Dermis microvascular lymphatic vessel endothelial cell (primary cell): ENCODE measurements at regions not wholly inside any gene's neighbourhood (a gene's known extent, or its start where the extent isn't known, plus 50 kb on each side); places are given as distances from the start of the nearest gene placed in this dataset.
"Not testable (repeated sequence)": the region's sequence is repeated elsewhere in the genome, so short reads cannot be mapped to it uniquely, and the experiment has no call there.

Experiments
- DNase-seq, 2 donors: peaks; one replicate each; pipeline versions ENCODE4 v3.0.0 to v3.0.0-alpha.2; 2010; ENCODE audit warnings: low read depth in 2 of 2

DNA sequence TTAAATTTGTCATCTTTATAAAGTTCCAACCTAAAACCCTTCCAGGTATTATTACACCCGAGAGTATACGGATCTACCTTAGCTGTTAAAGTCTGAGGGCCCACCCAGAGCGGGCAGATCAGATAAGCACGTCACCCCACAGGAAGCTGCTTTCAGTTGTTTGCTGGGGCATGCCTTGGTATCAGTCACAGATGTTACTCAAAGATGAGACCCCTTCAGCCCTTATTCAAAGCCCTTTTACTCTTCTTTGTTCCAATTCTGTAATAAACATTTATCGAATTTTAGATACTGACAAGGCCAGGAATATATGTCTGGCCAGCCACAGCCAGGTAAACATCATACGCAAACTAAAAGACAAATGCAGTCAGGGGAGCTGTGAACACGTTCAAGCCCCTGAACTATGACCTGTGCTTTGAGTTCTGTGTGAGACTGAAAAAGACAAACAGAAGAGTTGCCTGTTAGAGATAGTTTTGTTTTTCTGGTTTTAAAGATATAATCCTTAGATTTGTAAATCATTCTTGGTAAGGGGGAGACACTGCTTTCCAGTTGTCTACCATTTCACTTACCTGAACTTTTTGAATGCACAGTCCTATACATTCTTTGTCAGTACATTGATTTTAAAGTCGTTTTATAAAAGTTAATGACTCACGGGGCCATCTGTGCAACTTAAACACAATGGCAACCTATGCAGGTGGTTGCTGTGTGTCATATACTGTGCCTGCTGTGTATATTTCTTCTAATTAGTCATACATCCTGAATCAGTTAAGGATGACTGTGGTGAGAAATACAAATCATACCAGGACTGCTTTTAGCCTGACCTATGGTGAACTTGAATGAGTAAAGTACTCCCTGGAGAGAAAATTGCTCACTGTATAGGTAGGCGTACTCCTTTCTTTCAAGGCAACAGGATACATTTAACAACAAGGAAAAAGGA lies 100.5 kb upstream of the ITPRID2 start:
- peak; percentile 34 to 99 for DNase-seq

DNA sequence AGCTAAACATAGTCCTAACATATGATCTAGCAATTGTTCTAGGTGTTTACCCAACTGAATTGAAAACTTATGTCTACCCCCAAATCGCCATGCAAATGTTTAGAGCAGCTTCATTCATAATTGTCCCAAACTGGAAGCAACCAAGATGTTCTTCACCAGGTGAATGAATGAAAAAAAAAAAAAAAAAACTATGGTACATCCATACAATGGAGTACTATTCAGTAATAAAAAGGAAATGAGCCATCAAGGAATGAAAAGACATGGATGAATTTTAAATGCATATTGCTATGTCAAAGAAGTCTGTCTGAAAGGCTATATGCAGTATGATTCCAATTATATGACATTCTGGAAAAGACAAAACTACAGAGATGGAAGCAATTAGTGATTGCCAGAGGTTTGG lies 98.6 kb upstream of the ITPRID2 start:
- no peak for DNase-seq

DNA sequence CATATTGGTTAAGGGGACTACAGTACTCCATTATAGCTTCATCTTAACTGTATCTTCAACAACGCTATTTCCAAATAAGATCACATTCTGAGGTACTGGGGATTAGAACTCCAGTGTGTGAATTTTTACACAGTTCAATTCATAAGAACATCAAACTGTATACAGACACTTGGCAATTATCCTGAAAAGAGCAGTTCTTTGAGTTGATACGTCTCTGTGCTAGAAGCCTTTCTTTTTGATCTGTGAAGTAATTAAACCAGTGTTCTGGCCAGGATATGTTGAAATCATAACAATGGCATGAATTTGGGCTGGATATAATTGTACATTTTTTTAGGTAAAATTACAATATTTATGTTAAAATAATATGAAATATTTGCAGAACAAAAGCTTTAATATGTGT lies 93.5 kb upstream of the ITPRID2 start:
- DNase-seq = no peak

DNA sequence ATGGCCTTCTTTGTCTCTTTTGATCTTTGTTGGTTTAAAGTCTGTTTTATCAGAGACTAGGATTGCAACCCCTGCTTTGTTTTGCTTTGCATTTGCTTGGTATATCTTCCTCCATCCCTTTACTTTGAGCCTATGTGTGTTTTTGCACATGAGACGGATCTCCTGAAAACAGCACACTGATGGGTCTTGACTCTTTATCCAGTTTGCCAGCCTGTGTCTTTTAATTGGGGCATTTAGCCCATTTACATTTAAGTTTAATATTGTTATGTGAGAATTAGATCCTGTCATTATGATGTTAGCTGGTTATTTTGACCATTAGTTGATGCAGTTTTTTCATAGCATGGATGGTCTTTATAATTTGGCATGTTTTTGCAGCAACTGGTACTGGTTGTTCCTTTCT lies 89.2 kb upstream of the ITPRID2 start:
- not testable (repeated sequence) for DNase-seq

DNA sequence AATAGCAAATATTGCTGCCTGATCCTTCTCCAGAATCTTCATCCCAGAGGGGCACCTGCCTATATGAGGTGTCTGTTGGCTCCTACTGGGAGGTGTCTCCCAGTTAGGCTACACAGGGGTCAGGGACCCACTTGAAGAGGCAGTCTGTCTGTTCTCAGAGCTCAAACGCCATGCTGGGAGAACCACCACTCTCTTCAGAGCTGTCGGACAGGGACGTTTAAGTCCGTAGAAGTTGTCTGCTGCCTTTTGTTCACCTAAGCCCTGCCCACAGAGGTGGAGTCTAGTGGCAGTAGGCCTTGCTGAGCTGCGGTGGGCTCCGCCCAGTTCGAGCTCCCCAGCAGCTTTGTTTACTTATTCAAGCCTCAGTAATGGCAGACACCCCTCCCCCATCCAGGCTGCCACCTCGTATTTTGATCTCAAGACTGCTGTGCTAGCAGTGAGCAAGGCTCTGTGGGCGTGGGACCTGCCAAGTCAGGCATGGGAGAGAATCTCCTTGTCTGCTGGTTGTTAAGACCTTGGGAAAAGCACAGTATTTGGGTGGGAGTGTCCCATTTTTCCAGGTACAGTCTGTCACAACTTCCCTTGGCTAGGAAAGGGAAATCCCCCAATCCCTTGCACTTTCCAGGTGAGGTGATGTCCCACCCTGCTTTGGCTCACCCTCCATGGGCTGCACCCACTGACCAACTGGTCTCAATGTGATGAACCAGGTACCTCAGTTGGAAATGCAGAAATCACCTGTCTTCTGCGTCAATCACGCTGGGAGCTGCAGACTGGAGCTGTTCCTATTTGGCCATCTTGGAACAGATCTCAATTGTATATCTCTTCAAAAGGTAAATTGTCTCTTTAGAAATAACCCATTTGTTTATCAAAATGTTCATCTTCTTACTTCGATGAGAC lies 87.4 kb upstream of the ITPRID2 start:
- not testable (repeated sequence) for DNase-seq

DNA sequence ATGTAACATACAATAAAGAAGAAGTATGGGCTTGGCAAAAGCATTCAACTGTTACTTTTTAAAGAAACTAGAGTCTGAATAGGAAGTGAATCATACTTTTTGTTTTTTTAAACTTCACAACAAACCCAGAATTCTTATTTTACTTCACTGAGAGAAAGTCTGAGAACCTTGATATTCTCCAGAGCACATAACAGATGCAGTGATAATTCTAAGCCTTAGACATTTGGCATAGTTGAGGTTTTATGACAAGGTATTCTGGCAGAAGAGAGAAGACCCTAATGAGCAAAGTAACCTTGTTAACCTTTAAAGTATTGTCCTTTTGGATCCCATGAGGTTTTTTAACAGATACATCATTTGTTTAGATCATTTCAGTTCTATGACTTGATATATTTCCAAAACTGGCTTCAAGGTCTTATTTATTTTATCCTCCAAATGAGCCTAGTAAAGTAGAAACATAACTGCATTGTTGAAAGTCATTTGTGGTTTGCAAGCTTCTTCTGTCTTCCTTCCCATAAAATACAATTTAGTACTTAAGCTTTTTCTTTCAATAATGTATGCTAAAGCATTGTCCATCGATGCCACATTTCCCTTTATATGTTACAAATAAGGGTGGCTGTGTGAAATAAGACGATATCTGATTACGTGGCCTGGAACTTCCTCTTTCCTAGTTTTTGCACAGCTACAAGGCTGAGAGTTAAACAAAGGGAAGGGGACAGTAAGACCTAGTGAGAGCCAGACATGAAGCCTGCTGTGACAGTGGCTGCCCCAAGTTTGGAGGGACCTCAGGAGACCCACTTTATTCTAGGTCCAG lies 86.1 kb upstream of the ITPRID2 start:
- peak in 1 of 2 donors; percentile 81 for DNase-seq

DNA sequence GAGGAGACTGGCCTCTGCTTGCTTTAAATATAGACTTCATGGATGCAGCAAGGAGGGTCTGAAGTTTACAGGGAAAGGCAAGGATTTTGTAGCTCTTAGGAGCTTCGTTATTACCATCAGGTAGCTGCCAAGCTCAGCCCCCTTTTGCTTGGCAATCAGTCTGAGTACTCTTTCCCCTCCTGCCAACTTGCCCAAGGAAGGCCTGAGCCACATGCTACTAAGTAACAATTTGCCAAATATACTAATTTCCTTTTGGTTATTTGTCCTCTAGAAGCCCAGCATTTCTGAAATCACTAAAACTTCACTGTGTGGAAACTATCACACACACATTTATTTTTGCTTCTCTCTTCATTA lies 85.5 kb upstream of the ITPRID2 start:
- DNase-seq = peak in 1 of 2 donors; percentile 30

DNA sequence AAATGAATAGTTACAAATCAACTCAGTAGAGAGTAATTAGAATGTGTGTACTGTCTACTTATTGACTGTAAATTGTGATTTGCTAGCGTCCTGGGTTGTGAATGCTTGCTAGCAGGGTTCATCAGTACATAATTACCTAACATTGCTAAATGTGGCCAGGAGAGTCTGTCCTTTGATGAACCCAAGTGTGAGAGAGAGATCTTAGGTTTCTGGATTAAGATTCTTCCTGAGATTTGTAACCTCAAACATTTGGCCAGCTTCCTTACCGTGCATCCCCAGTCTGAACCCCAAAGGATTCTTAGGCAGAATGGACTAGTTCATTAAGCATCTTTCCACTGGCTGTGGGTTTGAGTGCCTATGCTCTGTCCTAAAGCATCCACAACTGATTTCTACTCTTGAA lies 84.0 kb upstream of the ITPRID2 start:
- DNase-seq = no peak

DNA sequence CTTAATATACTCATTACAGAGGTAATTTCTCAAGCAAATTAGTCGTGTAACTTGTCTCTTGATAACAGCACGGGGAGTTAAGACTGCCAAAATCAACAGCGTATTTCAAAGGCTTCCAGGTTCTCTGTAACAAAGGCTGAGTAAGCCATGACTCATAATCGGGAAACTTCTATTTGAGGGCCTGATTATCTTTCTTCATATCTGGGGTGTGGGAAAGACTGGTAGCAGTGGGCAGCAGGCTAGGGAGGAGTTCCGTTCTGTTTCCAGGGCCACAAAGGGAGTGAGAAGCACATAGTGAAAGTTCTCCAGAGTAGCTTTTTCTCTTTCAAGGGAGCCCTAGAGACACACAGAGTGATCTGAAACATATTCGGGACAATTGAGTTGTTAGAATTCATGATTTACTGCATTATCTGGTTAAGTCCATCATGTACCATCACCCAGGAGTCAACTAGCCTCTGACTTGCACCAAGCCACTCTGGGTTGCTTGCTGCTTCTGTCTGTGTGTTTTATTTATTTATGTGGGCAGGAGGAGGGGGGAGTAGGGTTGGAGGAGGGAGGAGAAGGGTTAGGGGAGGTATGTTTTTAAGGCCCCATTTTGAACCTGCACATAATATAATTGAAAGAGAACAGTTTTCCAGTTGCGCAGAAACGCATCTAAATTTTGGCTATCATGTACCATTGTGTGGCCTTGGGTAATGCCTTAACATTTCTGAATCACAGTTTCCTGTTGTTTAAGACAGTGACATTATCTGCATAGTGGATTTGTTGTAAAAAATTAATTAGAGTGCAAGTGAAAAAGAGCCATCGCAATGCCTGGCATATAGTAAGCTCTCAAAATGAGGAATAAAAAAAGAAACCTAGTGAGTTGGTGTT lies 80.5 kb upstream of the ITPRID2 start:
- DNase-seq = peak; percentile 44 to 99

DNA sequence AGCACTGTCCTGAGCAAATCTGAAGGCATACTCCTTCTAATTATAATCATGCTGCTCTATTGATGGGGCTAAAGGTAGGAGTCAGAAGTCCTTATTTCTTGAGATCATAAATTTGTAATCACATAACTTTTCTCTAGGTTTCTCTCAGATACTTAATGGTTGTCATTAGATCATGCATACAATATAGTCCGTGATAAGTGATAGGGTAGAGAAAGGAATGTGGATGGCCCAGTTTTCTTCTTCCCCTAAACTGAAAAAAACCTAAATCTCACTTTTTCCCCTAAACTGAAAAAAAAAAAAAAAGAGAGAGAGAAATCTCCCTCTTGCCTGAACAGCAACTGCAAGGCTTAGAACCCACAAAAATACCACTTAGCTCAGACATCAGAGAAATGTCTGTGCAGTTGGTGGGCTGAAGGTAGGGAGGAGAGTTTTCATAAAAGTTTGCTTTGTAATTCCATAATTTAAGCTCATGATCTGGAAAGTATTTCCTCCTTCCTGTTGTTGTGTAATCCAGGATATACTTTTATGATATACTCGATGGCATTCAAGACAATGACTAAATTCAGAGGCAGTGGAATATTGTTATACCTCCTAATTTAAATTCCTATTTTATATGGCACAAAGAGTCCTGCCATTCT lies 79.3 kb upstream of the ITPRID2 start:
- DNase-seq = peak; percentile 30 to 69

DNA sequence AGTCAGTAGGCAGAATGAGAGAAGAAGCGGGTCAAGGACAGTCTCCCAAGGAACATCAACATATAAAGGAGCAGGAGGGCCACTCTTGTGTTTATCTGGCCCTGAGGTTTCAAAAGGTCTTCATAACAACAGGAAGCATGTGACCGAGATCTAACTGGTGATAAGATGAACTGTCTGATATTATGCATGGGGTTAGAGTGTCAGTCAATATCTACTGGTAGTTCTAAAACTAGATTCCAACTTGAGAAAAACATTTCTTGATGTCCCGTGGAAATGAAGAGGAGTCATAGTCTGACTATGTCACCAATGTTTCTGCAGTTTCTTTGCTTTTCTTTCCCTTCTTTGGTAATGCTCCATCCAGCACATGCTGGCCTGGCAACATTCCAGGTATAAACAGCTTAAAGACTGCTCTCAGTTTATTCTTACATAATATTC lies 77.5 kb upstream of the ITPRID2 start:
- peak in 1 of 2 donors; percentile 78 for DNase-seq

DNA sequence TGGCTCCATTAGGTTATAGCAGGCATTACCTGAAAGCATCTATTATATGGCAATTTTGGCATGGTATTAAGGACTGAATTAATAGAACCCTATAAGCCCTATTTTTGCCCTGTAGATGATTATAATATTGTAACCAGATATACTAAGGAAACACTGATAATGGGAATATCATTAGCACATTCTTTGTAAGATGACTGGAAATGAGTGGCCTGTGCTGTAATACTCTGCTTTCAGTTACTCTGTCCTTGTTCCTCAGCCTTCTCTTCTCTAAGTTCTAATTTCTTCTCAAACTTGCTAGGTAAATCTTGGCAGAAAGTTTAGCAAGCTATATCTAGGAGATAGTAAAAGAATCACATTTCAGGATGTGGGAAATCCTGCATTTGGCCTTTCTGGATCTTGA lies 74.0 kb upstream of the ITPRID2 start:
- no peak for DNase-seq

DNA sequence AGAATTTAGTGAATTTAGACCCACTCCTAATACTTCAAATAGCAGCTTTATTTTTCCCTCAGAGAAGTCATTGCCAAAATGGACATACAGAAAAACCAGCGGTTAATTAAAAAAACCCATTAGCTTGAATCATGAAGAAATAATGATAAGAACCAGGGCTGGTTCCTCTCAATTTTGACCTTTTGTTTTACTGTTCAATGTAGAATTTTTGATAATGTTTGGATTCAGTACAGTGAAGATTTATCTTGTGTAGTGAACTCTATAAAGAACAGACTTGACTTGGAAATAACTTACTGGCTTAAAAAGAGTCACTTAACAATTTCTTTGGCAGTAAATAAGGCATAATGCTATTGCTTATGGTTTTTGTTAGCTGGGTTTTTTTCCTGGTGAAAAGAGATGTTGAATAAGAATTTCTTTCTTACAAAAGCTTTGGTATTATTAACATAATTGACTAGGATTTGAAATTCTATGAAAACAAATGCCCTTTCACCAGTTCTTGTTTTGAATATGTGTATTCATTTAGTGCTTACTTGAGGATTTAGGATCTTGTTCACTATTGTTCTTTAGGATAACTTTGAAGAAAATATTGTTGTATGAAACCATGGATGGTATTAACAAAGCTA lies 73.4 kb upstream of the ITPRID2 start:
- no peak for DNase-seq

DNA sequence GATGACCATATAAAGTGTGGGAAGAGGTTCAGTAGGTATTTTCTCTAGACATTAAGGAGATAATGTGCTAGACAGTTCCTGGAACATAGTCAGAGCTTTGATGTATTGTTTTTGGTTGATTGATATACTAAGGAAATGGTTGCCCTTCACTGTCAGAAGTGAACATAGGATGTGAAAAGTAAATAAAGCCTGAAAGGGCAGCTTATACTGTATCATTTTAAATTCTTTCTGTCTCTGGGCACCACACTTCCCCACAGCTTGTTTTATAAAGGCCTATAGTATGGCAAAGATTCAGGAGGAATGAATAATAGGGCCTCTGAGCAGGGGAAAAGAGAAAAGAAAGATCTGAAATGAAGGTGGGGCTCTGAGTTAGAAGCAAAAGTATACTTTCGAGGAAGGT lies 72.7 kb upstream of the ITPRID2 start:
- DNase-seq = peak in 1 of 2 donors; percentile 64

DNA sequence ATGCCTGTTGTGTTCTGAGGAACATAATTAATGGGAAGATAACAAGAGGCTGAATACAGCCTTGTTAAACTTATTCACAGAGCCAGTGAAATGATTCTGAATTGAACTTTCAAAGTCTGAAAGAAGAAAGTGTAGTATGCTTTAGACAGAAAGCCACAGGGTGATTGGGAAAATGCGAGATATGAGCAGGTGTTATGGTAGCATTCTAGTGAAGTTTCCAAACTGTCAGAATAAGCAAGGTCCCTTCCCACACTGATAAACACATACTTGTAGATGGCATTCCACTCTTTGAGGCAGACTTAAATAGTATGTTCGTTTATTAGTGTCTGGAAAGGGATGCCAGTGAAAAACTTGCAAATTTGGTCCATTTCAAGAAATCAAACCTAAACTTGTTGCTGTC lies 70.5 kb upstream of the ITPRID2 start:
- no peak for DNase-seq

DNA sequence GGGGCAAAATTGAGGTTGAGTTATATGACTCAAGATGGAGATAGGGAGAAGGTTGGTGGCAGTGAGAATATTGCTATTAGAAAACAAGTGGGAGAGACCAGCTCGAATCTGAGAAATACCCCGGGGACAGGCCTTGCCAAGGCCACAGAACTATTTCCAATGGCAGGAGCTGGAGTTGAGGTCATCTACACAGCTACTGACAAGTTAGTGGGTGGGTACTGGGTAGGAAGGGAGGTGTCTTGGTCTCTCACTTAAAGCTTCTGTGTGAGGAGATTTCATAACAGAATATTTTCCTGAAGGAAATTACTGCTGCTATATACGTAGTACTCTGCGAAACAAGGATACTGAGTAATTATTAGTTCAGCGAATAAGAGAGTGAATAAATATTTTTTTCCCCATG lies 69.4 kb upstream of the ITPRID2 start:
- no peak for DNase-seq

DNA sequence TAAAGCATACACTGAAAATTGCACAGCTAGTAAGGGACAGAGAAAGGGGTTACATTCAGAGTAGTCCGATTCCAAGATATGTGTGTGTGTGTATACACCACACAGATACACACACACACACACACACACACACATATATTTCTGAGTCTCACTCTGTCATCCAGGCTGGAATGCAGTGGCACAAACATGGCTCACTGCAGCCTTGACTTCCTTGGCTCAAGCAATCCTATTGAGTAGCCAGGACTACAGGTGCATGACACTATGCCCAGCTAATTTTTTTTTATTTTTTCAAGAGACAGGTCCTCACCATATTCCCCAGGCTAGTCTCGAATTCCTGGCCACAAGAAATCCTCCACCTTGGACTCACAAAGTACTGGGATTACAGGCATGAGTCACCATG lies 68.1 kb upstream of the ITPRID2 start:
- DNase-seq = no peak

DNA sequence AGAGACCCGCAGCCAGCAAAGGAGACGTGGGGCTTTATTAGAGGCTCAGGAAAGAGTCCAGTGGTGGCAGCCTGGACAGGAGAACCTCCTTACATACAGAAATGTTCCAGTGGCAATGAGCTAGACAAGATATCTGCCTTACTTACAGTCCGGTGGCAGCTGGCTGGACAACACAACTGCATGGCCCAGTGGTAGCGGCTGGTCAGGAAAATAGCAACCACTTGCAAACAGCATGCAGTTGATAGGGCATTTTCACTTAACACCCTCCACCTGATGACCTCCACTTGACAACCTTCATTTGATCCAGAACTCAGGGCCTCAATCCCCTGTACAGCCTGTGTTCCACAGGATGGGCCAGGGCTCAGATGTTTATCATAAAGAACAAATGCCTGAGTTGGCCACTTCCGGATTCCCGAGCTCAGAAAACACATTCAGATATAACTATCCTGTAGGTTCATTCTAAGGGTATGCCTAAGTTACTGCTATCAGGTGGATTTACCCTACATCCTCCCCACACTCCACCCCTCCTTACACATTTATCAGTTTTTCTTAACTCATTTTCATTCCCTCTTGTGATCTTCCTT lies 63.3 kb upstream of the ITPRID2 start:
- DNase-seq = no peak

DNA sequence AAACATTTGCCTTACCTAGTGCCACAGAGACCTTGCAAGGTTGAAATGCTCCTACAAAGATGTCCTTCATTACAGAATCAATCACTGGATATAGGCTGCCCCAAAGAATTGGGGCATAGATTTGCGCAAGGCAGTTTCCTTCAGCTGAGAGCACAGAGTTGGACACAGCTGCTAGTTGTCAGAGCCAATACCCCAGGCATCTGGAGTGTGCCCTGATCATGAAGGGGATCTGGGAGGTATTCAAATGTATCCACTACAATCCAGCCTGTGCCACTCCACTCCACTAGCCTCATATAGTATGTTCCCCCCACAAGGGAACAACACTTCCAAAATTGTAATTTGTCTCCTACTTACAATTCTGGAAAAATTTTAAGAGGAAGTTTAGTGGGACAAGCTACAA lies 62.3 kb upstream of the ITPRID2 start:
- no peak for DNase-seq
